Thyroid gland (tissue), 4 donors: ENCODE measurements at regions not wholly inside any gene's neighbourhood (a gene's known extent, or its start where the extent isn't known, plus 50 kb on each side); places are given as distances from the start of the nearest gene placed in this dataset.

Experiments
- POLR2A ChIP-seq, 2 donors: fragments of 450-650 bp; IDR thresholded peaks; one replicate each; pipeline ENCODE4 v1.6.1; 2017; ENCODE audit warnings: antibody characterized with exemption in 2 of 2, mild to moderate bottlenecking in 2 of 2, moderate library complexity in 1 of 2
- TF ChIP-seq, protein P1 (sequence below), 6 experiments: fragments of 200-600 bp in 3 of 6; fragments of 450-650 bp in 3 of 6; sonication (generic) in 3 of 6; IDR thresholded peaks; one replicate each; pipeline ENCODE4 v1.5.1; 2016 to 2019; ENCODE audit warnings: antibody characterized with exemption in 6 of 6, mild to moderate bottlenecking in 2 of 6, inconsistent platforms in 1 of 6, moderate library complexity in 1 of 6

DNA sequence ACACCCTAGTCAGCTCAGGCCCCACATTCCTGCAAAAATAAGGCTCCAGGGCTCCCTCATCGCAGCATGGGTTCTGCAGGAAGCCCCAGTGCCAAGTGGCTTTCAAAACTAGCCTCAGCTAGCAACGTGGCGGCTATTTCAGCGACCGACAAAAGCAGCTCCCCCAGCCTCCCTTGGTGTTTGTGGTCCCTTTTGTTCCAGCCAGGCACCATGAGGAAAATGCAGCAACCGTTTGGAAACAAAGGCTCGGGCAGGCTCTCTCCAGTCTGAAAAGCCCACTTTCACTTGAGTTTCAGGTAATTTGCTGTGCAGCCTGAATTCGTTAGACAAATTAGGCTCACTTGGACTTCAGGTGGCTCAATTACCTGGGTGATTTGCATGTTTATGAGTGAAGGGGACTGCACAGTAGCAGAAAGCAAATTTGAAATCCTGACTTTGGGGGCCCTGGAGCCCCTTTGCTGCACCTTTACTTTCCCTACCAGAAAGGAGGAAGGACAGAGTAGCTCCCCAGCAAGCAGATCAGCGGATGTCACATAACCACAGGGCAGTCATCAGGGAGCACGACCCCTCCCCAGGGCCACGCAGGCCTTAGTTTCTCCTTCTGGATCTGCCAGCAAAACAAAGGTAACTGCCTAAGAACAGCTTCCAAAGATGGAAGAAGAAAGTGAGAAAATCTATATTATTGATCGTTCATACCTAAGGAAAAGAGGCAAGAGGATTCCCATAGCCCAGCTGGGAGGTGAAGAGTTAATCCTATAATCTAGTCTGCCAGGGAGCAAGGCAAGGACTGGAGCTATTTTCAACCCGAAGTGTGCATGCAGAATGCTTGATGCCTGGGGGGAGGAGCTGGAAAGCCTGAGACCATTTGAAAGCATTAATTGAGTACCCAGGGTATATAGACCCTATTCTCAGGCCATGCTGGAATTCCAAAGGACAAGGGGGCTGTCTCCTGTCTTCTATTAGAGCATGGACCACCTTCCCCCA is 143.1 kb upstream of the SDK2 start:
- no peak for TF ChIP-seq POLR2A (IDR thresholded peaks at IDR 0.05)
- TF ChIP-seq, protein P1, sequence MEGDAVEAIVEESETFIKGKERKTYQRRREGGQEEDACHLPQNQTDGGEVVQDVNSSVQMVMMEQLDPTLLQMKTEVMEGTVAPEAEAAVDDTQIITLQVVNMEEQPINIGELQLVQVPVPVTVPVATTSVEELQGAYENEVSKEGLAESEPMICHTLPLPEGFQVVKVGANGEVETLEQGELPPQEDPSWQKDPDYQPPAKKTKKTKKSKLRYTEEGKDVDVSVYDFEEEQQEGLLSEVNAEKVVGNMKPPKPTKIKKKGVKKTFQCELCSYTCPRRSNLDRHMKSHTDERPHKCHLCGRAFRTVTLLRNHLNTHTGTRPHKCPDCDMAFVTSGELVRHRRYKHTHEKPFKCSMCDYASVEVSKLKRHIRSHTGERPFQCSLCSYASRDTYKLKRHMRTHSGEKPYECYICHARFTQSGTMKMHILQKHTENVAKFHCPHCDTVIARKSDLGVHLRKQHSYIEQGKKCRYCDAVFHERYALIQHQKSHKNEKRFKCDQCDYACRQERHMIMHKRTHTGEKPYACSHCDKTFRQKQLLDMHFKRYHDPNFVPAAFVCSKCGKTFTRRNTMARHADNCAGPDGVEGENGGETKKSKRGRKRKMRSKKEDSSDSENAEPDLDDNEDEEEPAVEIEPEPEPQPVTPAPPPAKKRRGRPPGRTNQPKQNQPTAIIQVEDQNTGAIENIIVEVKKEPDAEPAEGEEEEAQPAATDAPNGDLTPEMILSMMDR (IDR thresholded peaks at IDR 0.05) = no peak
